Ishikawa (cell line): ENCODE measurements at regions not wholly inside any gene's neighbourhood (a gene's known extent, or its start where the extent isn't known, plus 50 kb on each side); places are given as distances from the start of the nearest gene placed in this dataset.

ENCODE experiments used
- EP300 ChIP-seq: IDR thresholded peaks from 2 replicates; pipeline ENCODE4 v1.6.1; 2012; ENCODE audit warnings: borderline replicate concordance
- FOXM1 ChIP-seq: IDR thresholded peaks from 2 replicates; pipeline ENCODE4 v1.6.1; 2012; ENCODE audit warnings: low read depth, borderline replicate concordance
- MAX ChIP-seq: IDR thresholded peaks from 2 replicates; pipeline ENCODE4 v1.6.1; 2012
- REST ChIP-seq: IDR thresholded peaks from 2 replicates; pipeline ENCODE4 v1.6.1; 2012; ENCODE audit warnings: low read depth, mild to moderate bottlenecking
- USF1 ChIP-seq: IDR thresholded peaks from 2 replicates; pipeline ENCODE4 v1.6.1; 2012
- YY1 ChIP-seq: IDR thresholded peaks from 2 replicates; pipeline ENCODE4 v1.6.1; 2012; ENCODE audit warnings: low read depth

- no peak for TF ChIP-seq USF1
- no peak for TF ChIP-seq REST
- no peak for TF ChIP-seq FOXM1
- no peak for TF ChIP-seq MAX
- TF ChIP-seq EP300, result no peak
- TF ChIP-seq YY1, result no peak
Measured at GRCh38 chr4:20106921-20107320, 144.8 kb upstream of the SLIT2 start.
